Epidermal melanocyte (primary cell): ENCODE measurements at regions not wholly inside any gene's neighbourhood (a gene's known extent, or its start where the extent isn't known, plus 50 kb on each side); places are given as distances from the start of the nearest gene placed in this dataset.

Experiments
- DNase-seq: peaks from one replicate; pipeline ENCODE4 v3.0.0; 2011; ENCODE audit warnings: low spot score; ENCODE audit not compliant: insufficient read length

DNA sequence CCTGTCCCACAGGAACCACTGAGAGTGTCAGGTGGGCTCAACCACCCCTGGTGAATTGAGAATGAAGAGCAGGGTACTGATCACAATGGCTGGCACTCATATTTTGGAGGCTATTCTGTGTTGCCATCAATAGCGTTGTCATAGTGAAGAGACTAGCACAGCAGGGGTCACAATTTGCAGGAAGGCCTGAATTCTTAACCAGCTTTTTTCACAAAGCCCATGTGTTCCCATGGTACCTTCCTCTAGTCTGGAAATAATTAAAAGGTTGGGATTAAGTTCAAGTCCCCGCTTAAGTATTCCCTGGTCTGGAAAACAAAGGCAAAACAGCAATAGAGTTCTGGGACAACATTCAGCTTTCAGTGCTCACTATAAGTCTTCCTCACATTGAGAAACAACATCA lies 1051.7 kb downstream of the C4orf33 start:
- no peak for DNase-seq

DNA sequence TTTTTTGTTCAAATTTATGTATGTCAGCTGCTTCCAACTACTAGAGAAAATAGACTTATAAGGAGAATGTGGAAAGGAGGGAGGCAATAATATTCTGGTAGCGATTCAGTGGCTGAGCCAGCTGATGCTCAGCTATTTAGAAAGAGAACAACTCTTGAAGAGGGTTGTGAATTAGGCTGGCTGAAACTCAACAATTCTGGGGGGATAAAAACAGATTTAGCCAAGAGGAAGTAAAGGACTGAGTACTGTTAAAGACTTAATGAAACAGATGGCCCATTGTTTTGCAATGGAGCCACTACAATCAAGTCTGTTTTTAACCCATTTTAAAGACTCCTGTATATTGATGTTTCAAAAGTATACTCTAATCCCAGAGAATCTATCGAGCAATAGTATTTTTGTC lies 1058.9 kb downstream of the C4orf33 start:
- DNase-seq: no peak

DNA sequence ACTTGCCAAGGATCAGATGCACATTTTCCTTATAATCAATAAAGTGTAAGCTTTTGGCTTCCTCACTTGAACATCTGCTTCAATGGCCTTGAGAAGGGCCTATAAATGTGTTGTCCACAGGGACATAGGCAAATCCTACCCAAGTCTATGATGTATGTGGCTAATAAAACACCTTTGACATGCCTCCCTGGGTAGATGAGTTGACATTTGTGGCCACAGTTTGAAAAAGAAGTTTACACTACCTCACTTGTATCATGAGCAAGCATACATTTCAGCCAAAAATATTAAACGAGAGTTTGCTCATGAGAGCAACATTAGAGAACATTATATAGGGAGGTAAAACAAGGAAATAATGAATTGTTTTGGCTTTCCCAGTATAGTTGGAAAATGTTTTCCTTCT lies 1067.7 kb downstream of the C4orf33 start:
- no peak for DNase-seq

DNA sequence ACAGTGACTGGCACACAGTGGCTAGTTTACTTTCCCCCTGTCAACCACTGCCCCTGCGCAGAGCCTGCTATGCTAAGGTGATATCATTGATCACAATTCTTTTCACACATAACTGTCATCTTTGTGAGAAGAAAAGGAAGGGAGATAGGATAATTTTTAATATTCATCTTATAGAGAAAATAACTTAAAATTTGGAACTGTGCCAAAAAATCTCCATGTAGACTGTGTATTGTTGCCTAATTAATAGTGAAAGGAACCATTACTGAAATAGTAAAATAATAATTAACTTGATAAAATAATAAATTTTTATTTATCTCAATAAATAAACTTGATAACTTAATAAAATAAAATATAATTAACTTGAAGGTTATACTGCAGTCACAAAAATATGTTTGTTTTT lies 1069.4 kb downstream of the C4orf33 start:
- DNase-seq: no peak

DNA sequence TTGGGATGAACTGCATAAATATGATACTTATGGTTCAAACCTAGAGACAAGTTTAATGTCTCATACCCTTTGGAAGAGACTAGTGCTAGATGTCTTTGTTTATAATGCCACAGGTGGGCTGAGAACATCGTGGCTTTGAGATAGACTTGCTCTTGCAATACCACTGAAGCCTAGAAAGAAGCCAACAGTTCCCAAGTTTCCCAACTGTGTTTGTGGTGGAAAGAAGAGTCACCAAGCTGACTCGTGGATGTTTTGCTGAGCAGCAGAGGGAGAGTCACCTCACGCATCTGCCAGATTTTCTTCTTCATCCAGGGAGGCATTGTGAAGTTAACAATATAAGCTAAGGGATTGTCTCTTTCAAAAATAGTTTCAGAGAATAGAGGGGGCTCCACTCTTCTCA lies 1076.2 kb downstream of the C4orf33 start:
- DNase-seq: no peak

DNA sequence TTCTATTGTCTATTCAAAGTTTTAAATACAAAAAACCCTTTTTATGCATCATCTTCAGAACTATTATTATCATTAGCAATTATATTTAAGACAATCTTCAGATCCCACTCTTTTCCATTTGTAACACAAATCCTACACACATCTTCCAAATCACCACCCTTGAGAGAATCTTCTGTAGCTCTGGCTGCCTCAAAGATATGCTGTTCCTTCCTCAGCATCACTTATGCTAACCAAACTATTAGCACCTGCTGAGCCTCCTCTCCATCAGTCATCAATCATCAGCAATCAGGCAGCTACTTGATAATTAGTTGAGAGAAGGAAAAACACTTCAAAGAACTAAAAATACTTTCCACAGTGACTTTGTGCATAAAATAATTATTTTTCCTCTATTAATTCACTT lies 1082.2 kb downstream of the C4orf33 start:
- no peak for DNase-seq

DNA sequence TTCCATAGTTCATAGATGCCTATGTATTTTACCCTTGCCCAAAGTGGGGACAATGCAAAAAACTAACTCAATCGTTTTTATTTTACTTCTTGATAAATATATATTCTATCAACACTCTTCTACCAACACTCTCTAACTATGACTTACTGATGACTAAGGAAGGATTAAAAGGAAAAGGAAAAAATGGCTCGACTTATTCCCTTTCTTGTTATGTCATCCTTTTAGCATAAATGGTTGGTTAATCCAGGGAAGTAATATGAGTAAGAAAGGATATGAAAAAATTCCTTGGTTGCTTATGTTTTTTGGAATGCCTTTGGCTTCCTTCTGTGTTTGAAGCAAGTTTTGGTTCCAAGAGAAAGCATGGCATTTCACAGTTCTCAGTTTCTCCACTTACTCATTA lies 1087.1 kb downstream of the C4orf33 start:
- DNase-seq: no peak

DNA sequence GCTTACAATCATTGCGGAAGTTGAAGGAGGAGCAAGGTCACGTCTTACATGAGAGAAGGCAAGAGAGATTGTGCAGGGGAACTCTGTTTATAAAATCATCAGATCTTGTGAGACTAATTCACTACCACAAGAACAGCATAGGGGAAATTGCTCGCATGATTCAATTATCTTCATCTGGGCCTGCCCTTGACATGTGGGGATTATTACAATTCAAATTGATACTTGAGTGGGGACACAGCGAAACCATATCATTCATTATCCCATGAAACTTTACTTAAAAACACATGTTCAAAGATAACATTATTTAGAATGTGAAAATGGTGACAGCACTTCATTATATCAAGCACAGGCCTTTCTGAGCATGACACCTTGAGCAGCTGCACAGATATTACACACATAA lies 1087.8 kb downstream of the C4orf33 start:
- no peak for DNase-seq

DNA sequence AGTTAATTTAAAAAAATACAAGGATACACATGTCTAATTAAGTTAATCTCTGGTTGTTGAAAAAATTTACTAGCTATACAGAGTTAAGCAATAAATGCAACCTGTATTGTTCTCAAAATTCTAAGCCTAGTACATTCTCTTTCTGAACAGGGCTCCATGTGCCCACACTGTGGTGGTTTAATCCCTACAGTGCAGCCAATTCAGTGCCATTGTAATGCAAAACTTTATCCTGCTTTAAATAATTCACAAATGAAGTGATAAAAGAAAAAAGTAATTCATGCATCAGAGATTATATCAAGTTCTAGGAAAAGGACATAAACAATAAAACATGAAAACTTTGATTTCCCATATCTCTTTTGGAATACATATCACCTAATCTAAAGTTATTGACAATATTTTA lies 1089.2 kb downstream of the C4orf33 start:
- DNase-seq: no peak

DNA sequence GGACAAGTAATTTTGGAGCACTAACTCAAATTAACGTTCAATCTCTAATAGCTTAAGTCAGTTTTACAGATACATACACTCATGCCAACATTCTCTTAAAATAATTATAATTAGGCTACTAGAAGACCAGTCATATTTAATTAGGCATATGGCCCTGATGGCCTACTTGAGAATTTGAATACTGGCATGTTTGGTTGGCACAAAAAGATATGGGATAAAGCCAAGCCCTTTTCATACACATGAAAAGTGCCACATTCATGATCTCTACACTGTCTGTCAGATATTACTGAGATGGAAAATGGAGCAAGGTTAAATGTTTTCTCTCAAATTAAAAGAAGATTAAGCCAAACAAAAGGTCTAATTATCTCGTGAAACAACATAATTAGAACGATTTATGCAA lies 1091.0 kb downstream of the C4orf33 start:
- DNase-seq: no peak

DNA sequence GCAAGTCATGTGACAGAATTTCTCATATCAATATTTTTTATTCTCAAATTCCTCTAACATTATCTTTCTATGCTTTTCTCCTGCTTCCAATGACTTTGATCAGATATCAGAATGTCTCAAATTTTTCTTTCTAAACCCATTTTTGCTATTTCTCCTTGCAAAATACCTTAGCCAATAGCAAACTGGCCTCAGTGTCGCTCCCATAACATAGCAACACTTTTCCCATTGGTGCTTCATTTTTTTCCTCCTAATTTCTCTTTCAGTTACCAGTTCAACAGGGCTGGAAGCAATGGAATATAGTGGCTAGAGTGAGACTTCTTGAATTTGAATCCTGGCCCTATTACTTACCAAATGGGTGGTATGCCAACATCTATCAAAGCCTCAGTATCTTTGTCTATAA lies 1091.6 kb downstream of the C4orf33 start:
- no peak for DNase-seq

DNA sequence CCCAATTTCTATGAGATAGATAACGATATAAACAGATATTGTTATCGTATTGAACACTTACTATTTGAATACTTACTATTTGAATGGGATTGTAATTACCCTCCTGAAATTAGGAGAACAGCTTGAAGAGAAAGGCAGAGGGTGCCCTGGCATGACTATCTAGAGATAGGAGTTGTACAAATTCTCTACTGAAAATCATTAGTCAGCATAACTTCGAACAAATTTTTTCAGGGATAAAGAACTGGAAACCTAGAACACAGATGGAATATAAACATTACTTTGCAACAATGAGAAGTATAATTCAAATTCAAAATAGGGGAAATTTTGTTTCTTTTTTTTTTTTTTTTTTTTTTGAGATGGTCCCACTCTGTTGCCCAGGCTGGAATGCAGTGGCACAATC lies 1096.8 kb downstream of the C4orf33 start:
- no peak for DNase-seq

DNA sequence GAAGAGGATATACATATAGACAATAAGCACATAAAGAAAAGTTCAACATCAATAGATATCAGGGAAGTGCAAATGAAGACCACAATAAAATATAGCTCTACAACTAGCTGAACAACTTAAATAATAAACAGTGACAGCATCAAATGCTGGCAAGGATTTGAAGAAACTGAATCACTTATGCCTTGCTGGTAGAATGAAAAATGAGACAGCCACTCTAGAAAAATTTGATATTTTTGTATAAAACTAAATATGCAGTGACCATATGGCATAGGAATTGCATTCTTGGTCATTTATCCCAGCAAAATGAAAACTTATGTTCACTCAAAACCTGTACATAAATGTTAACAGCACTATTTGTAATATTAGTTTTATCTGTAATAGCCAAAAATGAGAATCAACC lies 1102.0 kb downstream of the C4orf33 start:
- DNase-seq: no peak

DNA sequence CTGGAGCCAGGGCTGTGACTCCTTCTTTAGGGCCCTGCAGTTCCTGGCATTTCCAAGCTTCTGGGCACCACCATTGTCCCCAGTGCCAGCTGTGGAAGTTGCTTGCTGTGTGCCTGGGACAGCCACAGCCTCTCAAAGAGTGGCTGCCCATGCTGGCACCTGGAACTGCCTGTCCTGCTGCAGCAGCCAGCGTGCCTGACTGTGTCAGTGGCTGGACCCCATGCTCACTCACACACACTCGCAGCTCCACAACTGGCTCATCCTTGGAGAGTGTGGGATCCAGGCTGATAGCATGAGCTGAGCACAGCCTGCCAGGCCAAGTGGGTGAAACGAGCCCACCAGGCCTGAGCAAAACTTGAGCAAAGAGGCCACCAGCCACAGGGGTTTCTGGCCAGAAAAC lies 1107.6 kb downstream of the C4orf33 start:
- no peak for DNase-seq

DNA sequence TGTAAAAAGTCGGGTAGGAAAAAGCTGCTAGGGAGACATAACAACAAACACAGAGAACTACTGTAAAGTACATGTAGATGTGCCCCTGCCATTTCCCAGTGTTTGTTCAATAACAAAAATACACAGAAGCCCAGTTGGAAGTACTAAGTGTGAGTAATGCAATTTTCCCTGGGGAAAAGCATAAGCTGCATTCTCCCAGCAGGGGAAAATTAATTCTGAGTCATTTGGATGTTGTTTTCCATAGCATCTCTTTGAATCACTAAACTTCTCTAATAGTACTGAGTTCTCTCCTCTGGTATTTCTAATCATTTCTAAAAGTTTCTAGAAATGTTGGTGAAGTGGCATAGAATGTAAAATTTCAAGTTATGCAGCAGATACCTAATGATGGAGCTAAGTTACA lies 1114.9 kb downstream of the C4orf33 start:
- DNase-seq: no peak

DNA sequence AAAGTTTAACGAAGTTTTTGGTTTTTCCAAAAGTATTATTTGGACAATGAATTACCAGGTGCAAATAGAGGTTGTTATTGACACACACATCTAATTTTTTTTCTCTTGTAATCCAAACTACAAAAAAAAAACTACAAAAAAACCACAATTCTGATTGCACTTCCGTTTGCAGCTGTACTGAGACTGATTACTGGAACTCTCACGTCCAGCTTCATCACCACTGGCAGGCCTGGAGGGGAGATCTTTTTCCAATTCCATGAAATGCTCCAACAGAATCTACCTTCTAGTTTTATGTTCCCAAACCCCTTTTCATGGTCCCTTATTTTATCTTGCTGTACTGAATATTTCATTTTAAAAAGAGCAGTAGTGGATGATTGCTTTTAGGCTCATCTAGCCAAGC lies 1118.3 kb downstream of the C4orf33 start:
- DNase-seq: no peak

DNA sequence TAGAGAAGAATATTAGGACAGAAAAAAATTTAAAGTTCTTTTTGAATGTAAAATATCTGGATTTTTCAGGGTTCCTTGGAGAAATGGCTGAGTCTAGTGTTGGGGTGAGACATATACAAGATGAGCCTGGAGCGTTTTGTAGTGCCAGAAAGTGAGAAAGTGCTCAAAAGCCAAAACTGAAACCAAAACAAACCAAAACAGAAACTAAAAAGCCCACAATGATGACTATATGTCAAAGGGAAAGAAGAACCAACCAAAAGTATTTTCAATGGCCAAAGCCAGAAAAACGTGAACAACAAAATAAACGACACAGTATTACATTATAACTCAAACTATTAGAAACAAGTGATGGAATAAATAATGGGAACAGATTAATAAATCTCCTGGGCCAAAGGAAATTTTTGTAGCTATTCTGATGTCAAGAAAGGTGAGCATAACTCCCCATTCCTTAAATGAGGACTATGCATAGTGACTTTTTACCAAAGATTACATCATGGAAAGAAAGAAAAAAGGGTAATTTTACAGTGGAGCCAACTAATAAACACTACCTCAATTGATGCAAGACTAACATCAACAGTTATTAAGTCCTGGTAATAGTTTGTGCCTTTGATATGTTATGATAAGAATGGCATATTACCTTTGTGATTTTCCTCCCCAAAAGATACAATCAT lies 1137.6 kb downstream of the C4orf33 start:
- no peak for DNase-seq

DNA sequence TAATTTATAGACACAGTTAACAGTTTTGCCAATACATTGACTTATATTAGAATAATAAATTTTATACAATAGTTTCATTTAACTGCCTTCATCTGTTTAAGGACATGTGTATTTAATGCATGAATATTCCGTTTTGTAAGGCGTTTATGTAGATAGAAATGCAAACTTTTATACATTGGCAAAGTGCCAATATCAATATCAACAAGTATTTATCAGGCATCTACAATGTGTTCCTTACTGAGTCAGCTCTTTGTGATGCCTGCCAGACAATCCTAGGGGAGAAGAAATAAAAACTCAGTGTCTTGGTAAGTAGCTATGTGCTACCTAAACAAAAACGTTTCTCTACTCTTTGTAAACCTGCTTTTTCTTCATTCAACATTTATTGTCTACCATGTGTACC lies 1142.2 kb downstream of the C4orf33 start:
- DNase-seq: no peak

DNA sequence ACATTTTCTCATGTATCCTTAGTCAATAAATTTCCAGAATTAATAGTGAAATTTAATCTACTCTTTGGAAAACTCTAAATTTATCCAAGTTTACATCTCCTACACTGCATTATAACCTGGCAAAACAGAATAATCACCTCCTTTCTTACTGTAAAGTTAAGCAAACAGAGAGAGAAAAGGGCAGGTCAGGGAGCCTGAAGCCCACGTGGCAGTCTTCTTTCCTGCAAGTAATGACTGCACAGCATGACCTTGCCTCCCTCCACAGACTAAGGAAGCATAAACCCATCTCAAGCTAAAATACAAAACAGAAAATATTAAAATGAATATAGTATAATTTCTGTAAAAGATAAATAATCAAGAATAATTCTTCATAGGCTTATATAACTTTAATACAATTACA lies 1153.0 kb downstream of the C4orf33 start:
- no peak for DNase-seq

DNA sequence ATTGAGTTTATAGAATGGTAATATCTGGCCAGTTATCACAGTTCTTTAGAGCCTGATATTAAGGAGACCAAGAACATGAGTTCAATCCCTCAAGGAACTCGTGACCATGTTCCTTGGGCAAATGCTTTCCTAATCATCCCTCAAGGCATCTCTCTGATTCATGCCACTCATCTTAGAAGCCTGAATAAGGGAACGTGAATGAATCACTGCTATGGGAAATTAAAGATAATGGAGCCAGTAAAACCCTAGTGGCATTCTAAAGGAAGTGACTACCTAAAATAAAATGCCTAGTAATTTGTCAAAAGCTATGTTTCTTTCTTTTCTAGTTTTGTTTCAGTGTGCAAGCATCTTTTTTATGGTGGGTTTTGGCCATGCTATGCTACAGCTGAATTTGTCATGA lies 1161.3 kb downstream of the C4orf33 start:
- DNase-seq: peak; percentile 17

DNA sequence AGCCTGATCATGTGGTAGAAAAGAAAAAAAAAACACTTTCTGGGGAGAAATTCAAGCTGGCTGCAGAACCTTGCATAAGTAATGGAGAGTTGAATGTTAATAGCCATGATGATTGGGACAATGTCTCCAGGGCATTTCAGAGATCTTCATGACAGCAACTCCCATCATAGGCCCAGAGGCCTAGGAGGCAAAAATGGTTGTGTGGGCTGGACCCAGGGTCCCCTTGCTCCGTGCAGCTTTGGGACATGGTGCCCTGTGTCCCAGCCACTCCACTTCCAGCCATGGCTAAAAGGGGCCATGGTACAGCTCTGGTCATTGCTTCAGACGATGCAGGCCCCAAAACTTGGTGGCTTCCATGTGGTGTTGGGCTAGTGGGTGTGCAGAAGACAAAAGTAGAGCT lies 1170.9 kb downstream of the C4orf33 start:
- DNase-seq: no peak

DNA sequence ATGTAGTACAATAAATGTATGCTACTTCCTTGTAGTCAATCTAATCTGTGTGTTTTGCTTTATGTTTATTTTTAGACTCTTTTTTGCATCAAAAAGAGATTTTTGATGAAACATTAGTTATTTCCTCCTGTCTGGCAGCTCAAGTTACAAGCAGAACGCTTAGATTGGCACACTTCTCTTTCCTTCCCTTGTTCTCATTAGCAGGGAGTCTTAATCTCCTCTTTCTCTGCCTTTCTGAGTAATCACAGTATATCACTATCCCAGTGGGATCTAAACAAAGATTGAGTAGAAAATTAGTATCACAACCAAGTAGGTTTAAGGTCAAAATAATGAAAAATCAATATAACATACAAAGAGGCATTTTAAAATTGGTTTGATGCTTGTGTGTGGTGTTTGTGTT lies 1192.6 kb downstream of the C4orf33 start:
- no peak for DNase-seq

DNA sequence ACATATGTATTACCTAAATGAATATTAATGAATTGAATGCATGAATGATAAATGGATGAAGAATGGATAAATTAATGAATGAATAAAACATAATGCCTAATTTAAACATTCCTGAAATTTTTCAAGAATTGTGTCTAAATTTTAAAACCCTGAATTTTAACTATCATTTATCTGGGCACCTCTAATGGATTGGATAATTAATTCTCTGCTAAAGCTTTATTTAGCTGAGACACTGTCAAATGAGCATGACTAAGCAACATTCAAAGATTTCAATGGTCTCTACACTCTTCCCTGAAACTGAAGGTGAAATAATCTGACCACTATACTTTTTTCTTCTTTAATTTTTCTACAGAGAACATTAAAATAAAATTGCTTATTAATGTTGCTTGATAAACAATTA lies 1197.7 kb downstream of the C4orf33 start:
- DNase-seq: no peak

DNA sequence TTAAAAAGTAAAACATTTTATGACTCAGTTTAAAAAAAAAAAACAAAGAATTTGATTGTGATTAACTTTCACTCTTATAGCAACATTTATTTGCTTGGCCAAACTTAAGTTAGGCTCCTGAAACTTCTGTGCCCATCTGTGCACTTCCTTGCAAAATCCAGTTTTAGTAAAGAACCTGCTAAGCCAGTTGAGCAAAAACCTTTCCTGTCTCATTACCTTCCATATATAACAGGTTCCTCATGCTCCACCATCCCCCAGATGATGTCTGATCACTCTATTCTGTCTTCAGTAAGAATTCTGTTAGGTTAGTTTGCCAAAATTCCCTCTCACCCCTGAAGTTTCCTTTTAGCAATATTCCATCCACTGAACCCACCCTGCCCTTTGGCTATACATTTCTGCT lies 1200.5 kb downstream of the C4orf33 start:
- DNase-seq: no peak
